ENCODE measurements at regions not wholly inside any gene's neighbourhood (a gene's known extent, or its start where the extent isn't known, plus 50 kb on each side); places are given as distances from the start of the nearest gene placed in this dataset.

DNA sequence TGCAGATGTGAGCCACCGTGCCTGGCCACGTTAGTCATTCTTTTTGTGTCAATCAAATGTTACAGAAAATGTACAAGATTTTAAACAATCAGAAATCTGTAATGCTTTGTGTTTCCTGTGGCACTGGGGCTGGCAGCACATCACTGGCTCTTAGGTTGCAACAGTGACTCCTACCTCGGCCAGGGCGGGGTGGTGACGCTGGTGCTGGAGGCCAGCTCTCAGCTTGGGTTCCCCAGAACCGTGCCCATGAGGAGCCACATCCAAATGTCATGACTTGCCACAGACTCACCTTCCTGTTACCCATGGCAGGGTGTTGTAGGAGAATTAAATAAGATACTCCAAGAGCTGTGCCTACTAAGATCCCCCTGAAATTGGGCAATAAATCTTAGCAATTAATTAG, 161.7 kb downstream of the TEX29 start:
- no peaks in the 10 kb centered on the region for H3K36me3 ChIP-seq (ENCODE audit: insufficient read depth, low read length)
- H3K79me2 ChIP-seq (ENCODE audit: insufficient read depth, low read depth, low read length), result no peaks in the 10 kb centered on the region
- no peaks in the 10 kb centered on the region for H3K9me2 ChIP-seq (ENCODE audit: insufficient read depth, low read length)
- no peaks in the 10 kb centered on the region for H3K4me1 ChIP-seq (ENCODE audit: insufficient read depth, low read length, poor library complexity, severe bottlenecking)
- no peak overlapping the region for H3K4me3 ChIP-seq (ENCODE audit: low read depth, low read length, poor library complexity, severe bottlenecking)
- H3K4me2 ChIP-seq (ENCODE audit: low read length), result no peak overlapping the region
- H3K27ac ChIP-seq (ENCODE audit: low read depth, low read length, poor library complexity, severe bottlenecking), result no peak overlapping the region
- ChIA-PET CTCF (ENCODE audit: unreplicated experiment) (no interaction called here), POLR2A (no interaction called here)
- intact Hi-C loops (cut with micrococcal nuclease; ENCODE audit: unreplicated experiment), result no loop called here
- no peaks in the 10 kb centered on the region for H3K9me3 ChIP-seq (ENCODE audit: low read length)
- no peak for TF ChIP-seq EZH2phosphoT487 (IDR thresholded peaks at IDR 0.05; ENCODE audit: borderline replicate concordance, low read depth, low read length)
- TF ChIP-seq, protein P1, sequence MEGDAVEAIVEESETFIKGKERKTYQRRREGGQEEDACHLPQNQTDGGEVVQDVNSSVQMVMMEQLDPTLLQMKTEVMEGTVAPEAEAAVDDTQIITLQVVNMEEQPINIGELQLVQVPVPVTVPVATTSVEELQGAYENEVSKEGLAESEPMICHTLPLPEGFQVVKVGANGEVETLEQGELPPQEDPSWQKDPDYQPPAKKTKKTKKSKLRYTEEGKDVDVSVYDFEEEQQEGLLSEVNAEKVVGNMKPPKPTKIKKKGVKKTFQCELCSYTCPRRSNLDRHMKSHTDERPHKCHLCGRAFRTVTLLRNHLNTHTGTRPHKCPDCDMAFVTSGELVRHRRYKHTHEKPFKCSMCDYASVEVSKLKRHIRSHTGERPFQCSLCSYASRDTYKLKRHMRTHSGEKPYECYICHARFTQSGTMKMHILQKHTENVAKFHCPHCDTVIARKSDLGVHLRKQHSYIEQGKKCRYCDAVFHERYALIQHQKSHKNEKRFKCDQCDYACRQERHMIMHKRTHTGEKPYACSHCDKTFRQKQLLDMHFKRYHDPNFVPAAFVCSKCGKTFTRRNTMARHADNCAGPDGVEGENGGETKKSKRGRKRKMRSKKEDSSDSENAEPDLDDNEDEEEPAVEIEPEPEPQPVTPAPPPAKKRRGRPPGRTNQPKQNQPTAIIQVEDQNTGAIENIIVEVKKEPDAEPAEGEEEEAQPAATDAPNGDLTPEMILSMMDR (conservative IDR thresholded peaks at IDR 0.05; ENCODE audit: low read length), result no peak
- DNase-seq (ENCODE audit: low spot score), result no peak
- no peak overlapping the region for H2AFZ ChIP-seq (ENCODE audit: low read length)
- H4K20me1 ChIP-seq (ENCODE audit: insufficient read depth, low read length), result no peaks in the 10 kb centered on the region
- no TSS peak for BruUV-seq (replicated peaks)

DNA sequence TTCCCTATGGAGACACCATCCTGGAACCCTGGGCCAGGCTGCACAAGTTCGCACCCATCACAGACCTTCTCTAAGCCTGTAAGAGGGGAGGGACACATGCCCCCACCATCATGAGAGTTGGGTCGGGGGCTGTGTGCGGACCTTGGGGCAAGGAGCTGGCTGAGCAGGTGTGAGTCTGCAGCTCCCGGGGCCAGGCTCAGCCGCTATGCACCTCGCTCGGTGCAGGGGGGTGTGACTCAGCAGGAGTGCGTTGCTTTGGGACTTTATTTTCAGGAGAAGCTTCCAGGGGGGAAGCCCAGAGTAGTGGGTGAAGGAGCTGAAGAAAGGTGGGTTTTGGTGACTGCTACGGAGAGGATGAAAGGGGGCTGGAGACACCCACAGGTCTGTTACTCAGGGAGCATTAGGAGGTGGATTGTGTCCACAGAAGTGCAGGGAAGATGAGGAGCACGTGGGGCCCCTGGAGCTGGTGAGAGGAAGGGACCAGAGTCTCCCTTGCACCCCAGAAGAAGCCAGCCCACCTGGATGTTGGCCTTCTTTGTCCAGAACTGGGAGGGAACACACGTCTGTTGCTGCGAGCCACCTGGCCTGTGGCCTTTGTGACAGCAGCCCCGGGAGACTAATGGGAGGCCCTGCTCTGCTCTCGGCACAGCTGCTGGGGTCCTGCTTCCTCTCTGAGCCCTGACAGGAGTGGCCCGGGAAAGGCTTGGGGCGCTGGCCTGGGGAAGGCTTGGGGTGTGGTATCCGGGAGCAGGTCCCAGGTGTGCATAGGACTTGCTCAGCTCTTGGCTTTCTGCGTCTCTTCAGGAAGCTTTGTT, 162.6 kb downstream of the TEX29 start:
- Histone ChIP-seq H3K4me1 (ENCODE audit: insufficient read depth, low read length, poor library complexity, severe bottlenecking) (no peaks in the 10 kb centered on the region), H3K36me3 (ENCODE audit: insufficient read depth, low read length) (no peaks in the 10 kb centered on the region), H3K9me2 (ENCODE audit: insufficient read depth, low read length) (no peaks in the 10 kb centered on the region), H3K4me3 (ENCODE audit: low read depth, low read length, poor library complexity, severe bottlenecking) (no peak overlapping the region), H4K20me1 (ENCODE audit: insufficient read depth, low read length) (no peaks in the 10 kb centered on the region), H2AFZ (ENCODE audit: low read length) (no peak overlapping the region), H3K79me2 (ENCODE audit: insufficient read depth, low read depth, low read length) (no peaks in the 10 kb centered on the region), H3K4me2 (ENCODE audit: low read length) (no peak overlapping the region), H3K27ac (ENCODE audit: low read depth, low read length, poor library complexity, severe bottlenecking) (no peak overlapping the region), H3K9me3 (ENCODE audit: low read length) (no peaks in the 10 kb centered on the region)
- no peak for DNase-seq (ENCODE audit: low spot score)
- intact Hi-C loops (cut with micrococcal nuclease; ENCODE audit: unreplicated experiment), result no loop called here
- BruUV-seq (replicated peaks), result no TSS peak
- POLR2A ChIA-PET, result no interaction called here
- CTCF ChIA-PET (ENCODE audit: unreplicated experiment), result no interaction called here
- TF ChIP-seq, protein P1 (conservative IDR thresholded peaks at IDR 0.05; ENCODE audit: low read length), result no peak
- TF ChIP-seq EZH2phosphoT487 (IDR thresholded peaks at IDR 0.05; ENCODE audit: borderline replicate concordance, low read depth, low read length), result no peak

GRCh38 chr13:111483621-111483987, 163.2 kb downstream of the TEX29 start:
- CTCF ChIA-PET (ENCODE audit: unreplicated experiment), result no interaction called here
- Histone ChIP-seq H4K20me1 (ENCODE audit: insufficient read depth, low read length) (no peaks in the 10 kb centered on the region), H3K4me2 (ENCODE audit: low read length) (no peak overlapping the region), H3K4me1 (ENCODE audit: insufficient read depth, low read length, poor library complexity, severe bottlenecking) (no peaks in the 10 kb centered on the region), H3K9me2 (ENCODE audit: insufficient read depth, low read length) (no peaks in the 10 kb centered on the region), H3K4me3 (ENCODE audit: low read depth, low read length, poor library complexity, severe bottlenecking) (no peak overlapping the region), H3K79me2 (ENCODE audit: insufficient read depth, low read depth, low read length) (no peaks in the 10 kb centered on the region), H3K9me3 (ENCODE audit: low read length) (no peaks in the 10 kb centered on the region), H2AFZ (ENCODE audit: low read length) (no peak overlapping the region), H3K27ac (ENCODE audit: low read depth, low read length, poor library complexity, severe bottlenecking) (no peak overlapping the region), H3K36me3 (ENCODE audit: insufficient read depth, low read length) (no peaks in the 10 kb centered on the region)
- TF ChIP-seq EZH2phosphoT487 (IDR thresholded peaks at IDR 0.05; ENCODE audit: borderline replicate concordance, low read depth, low read length), result no peak
- TF ChIP-seq, protein P1 (conservative IDR thresholded peaks at IDR 0.05; ENCODE audit: low read length), result no peak
- no TSS peak for BruUV-seq (replicated peaks)
- intact Hi-C loops (cut with micrococcal nuclease; ENCODE audit: unreplicated experiment), result no loop called here
- DNase-seq (ENCODE audit: low spot score), result no peak
- POLR2A ChIA-PET, result no interaction called here
